ENCODE measurements at regions not wholly inside any gene's neighbourhood (a gene's known extent, or its start where the extent isn't known, plus 50 kb on each side); places are given as distances from the start of the nearest gene placed in this dataset.
A peak's percentile ranks its signal among the peaks of the same experiment; 100 is the strongest.

GRCh38 chr10:23804125-23804524, 365.2 kb downstream of the OTUD1 start:
- H3K27ac Mint-ChIP-seq: no peak overlapping the region
- no peak overlapping the region for H3K4me3 Mint-ChIP-seq
- peaks cover 6% of the 10 kb centered on the region for H3K4me1 Mint-ChIP-seq
- no peak for DNase-seq (ENCODE audit: low spot score in 2 of 2, unreplicated experiment in 2 of 2)
- H3K9me3 Mint-ChIP-seq: no peaks in the 10 kb centered on the region
- no peak for TF ChIP-seq CTCF (IDR thresholded peaks at IDR 0.05; ENCODE audit: unreplicated experiment)
- no peaks in the 10 kb centered on the region for H3K27me3 Mint-ChIP-seq (ENCODE audit: low read depth)
- no peaks in the 10 kb centered on the region for H3K36me3 Mint-ChIP-seq

- H3K9me3 Mint-ChIP-seq: no peaks in the 10 kb centered on the region
- H3K27ac Mint-ChIP-seq: no peak overlapping the region
- H3K27me3 Mint-ChIP-seq (ENCODE audit: low read depth): no peaks in the 10 kb centered on the region
- H3K4me3 Mint-ChIP-seq: no peak overlapping the region
- no peaks in the 10 kb centered on the region for H3K4me1 Mint-ChIP-seq
- no peaks in the 10 kb centered on the region for H3K36me3 Mint-ChIP-seq
- TF ChIP-seq CTCF (IDR thresholded peaks at IDR 0.05; ENCODE audit: unreplicated experiment): no peak
- no peak for DNase-seq (ENCODE audit: low spot score in 2 of 2, unreplicated experiment in 2 of 2)
Measured at GRCh38 chr10:23813687-23814086, 374.8 kb downstream of the OTUD1 start.

DNA sequence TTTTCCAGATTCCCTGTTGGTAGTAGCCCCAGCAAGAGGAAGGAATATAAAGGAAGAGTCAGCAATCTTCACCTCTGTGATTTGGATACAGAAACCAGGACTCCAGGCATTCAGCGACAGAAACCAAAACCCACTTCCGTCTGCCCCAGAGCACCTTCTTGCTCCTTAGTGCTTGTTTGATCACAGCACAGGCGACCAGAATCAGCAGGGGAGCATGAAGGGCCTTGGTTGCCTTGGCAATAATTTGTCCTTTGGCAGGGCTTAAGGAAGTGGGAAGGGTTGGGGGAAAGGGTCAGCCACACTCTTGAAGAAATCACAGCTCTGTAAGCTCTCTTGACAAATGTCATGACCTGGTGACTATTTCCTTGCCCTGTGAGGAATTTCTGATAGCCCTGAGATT, 379.6 kb downstream of the OTUD1 start:
- no peaks in the 10 kb centered on the region for H3K36me3 Mint-ChIP-seq
- no peaks in the 10 kb centered on the region for H3K4me1 Mint-ChIP-seq
- no peak for DNase-seq (ENCODE audit: low spot score in 2 of 2, unreplicated experiment in 2 of 2)

GRCh38 chr10:23820792-23821191, 381.9 kb downstream of the OTUD1 start:
- H3K9me3 Mint-ChIP-seq: no peaks in the 10 kb centered on the region
- H3K4me3 Mint-ChIP-seq: no peak overlapping the region
- peaks cover 3% of the 10 kb centered on the region for H3K27me3 Mint-ChIP-seq (ENCODE audit: low read depth)
- no peak for TF ChIP-seq CTCF (IDR thresholded peaks at IDR 0.05; ENCODE audit: unreplicated experiment)
- no peaks in the 10 kb centered on the region for H3K36me3 Mint-ChIP-seq
- no peak overlapping the region for H3K27ac Mint-ChIP-seq
- H3K4me1 Mint-ChIP-seq: peaks cover 5% of the 10 kb centered on the region
- DNase-seq (ENCODE audit: low spot score in 2 of 2, unreplicated experiment in 2 of 2): no peak

More for the DNA sequence above, 379.6 kb downstream of the OTUD1 start:
- no peaks in the 10 kb centered on the region for H3K9me3 Mint-ChIP-seq
- TF ChIP-seq CTCF (IDR thresholded peaks at IDR 0.05; ENCODE audit: unreplicated experiment): no peak
- no peak overlapping the region for H3K27ac Mint-ChIP-seq
- H3K4me3 Mint-ChIP-seq: no peak overlapping the region
- peaks cover 3% of the 10 kb centered on the region for H3K27me3 Mint-ChIP-seq (ENCODE audit: low read depth)

GRCh38 chr10:23824822-23825221, 384.1 kb upstream of the KIAA1217 start:
- Mint-ChIP-seq H3K27ac (no peak overlapping the region), H3K4me3 (no peak overlapping the region), H3K4me1 (peaks cover 15% of the 10 kb centered on the region), H3K36me3 (no peaks in the 10 kb centered on the region), H3K9me3 (no peaks in the 10 kb centered on the region), H3K27me3 (ENCODE audit: low read depth) (peaks cover 3% of the 10 kb centered on the region)
- no peak for DNase-seq (ENCODE audit: low spot score in 2 of 2, unreplicated experiment in 2 of 2)
- TF ChIP-seq CTCF (IDR thresholded peaks at IDR 0.05; ENCODE audit: unreplicated experiment): no peak

DNA sequence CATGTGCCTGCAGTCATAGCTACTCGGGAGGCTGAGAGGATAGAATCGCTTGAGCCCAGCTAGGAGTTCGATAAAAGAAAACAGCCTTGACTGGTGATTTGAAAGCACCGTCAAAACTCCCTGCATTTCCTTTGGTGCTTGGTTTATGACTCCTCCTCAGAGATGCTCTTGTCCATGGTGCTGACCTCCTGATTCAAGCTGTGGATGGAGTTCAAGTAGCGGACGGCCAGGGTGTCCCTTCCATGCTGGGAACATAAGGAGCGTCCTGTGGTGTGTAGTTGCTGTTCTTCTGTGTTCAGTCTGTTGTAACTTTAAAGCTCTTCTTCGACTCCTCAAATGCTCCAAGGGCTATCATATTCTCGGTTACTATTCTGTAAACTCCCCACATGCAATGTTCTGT, 382.5 kb upstream of the KIAA1217 start:
- DNase-seq (ENCODE audit: low spot score in 2 of 2, unreplicated experiment in 2 of 2): peak; percentile 27 to 56
- no peak for TF ChIP-seq CTCF (IDR thresholded peaks at IDR 0.05; ENCODE audit: unreplicated experiment)
- Mint-ChIP-seq H3K27ac (no peak overlapping the region), H3K4me3 (no peak overlapping the region), H3K27me3 (ENCODE audit: low read depth) (peaks cover 3% of the 10 kb centered on the region), H3K9me3 (no peaks in the 10 kb centered on the region), H3K4me1 (peaks cover 28% of the 10 kb centered on the region), H3K36me3 (no peaks in the 10 kb centered on the region)
